HCT116 (cell line): ENCODE measurements at regions not wholly inside any gene's neighbourhood (a gene's known extent, or its start where the extent isn't known, plus 50 kb on each side); places are given as distances from the start of the nearest gene placed in this dataset.

Experiments
- ATAC-seq: fragments of 200-7000 bp; cut with Tn5 transposase; 2 replicates; pipeline ENCODE4 v1.9.1; 2020; ENCODE audit warnings: mild to moderate bottlenecking, moderate library complexity
- BruUV-seq: library from RNA; stranded (reverse); fragments of 400-500 nt; replicated peaks from 2 replicates; lab custom pipeline; 2021; lab: Mats Ljungman, UMichigan
- CTCF ChIA-PET: fragments of 300-600 bp; sonication (Branson Sonifier 250); formaldehyde crosslinking; loops from one replicate; lab custom pipeline; 2021; ENCODE audit warnings: antibody characterized with exemption; lab: Charles Lee
- POLR2A ChIA-PET: fragments of 300-600, 350-600 bp; sonication (Branson Sonifier 250); formaldehyde crosslinking; loops from one replicate; lab custom pipeline; 2021; ENCODE audit warnings: antibody characterized with exemption; lab: Charles Lee
- RAD21 ChIA-PET, 2 experiments: fragments of 300-600 bp; sonication (Branson Sonifier 250); formaldehyde crosslinking; loops; one replicate each; lab custom pipeline; 2023; ENCODE audit warnings: low total read pairs in 2 of 2; ENCODE audit not compliant: uncharacterized antibody in 2 of 2, unreplicated experiment in 2 of 2, low non-redundant PET in 1 of 2; lab: Charles Lee
- DNase-seq: peaks from one replicate; pipeline ENCODE4 v3.0.0-alpha.2; 2010; ENCODE audit warnings: low read depth, low spot score
- H2AFZ ChIP-seq: fragments of 200-600 bp; shearing (Covaris generic), sonication (generic); 2 replicates; pipeline ENCODE4 v1.6.1; 2017; ENCODE audit warnings: low read depth, mixed run types, mixed read lengths, antibody characterized with exemption, low read length; ENCODE audit not compliant: poor library complexity, severe bottlenecking
- H3K27ac ChIP-seq: 2 replicates; pipeline ENCODE4 v1.5.1; 2012; ENCODE audit warnings: low read depth, low read length
- H3K27me3 ChIP-seq: fragments of 200-600 bp; sonication (generic); 2 replicates; pipeline ENCODE4 v1.6.1; 2016; ENCODE audit warnings: mixed run types, low read length, mixed read lengths; ENCODE audit not compliant: insufficient read depth
- H3K36me3 ChIP-seq, 2 experiments: fragments of 200-500 bp in 1 of 2; fragments of 200-600 bp in 1 of 2; sonication (Bioruptor generic) in 1 of 2; sonication (generic) in 1 of 2; 2 replicates each; pipeline versions ENCODE4 v1.5.1 to v1.6.1; 2014 to 2016; ENCODE audit warnings: low read length in 2 of 2, inconsistent platforms in 1 of 2, mixed read lengths in 1 of 2, mixed run types in 1 of 2; ENCODE audit not compliant: insufficient read depth in 2 of 2, control insufficient read depth in 1 of 2
- H3K4me1 ChIP-seq, 2 experiments: fragments of 200-600 bp in 1 of 2; sonication (generic) in 1 of 2; 2 replicates each; pipeline versions ENCODE4 v1.5.1 to v1.6.1; 2012 to 2017; ENCODE audit warnings: low read length in 2 of 2, inconsistent platforms in 1 of 2, mild to moderate bottlenecking in 1 of 2, mixed read lengths in 1 of 2, mixed run types in 1 of 2, moderate library complexity in 1 of 2; ENCODE audit not compliant: insufficient read depth in 2 of 2, control insufficient read depth in 1 of 2
- H3K4me2 ChIP-seq: fragments of 200-600 bp; sonication (generic); 2 replicates; pipeline ENCODE4 v1.6.1; 2017; ENCODE audit warnings: mixed run types, low read length, mixed read lengths
- H3K4me3 ChIP-seq, 2 experiments: fragments of 200-600 bp in 1 of 2; sonication (generic) in 1 of 2; replicated peaks in 1 of 2; 2 replicates each; pipeline ENCODE4 v1.5.1; 2011 to 2016; ENCODE audit warnings: low read length in 2 of 2, control low read depth in 1 of 2, low read depth in 1 of 2, mild to moderate bottlenecking in 1 of 2, mixed read lengths in 1 of 2, mixed run types in 1 of 2
- H3K79me2 ChIP-seq: fragments of 200-600 bp; sonication (generic); 2 replicates; pipeline ENCODE4 v1.6.1; 2017; ENCODE audit warnings: mild to moderate bottlenecking, mixed run types, low read length, moderate library complexity, mixed read lengths; ENCODE audit not compliant: insufficient read depth
- H3K9ac ChIP-seq: fragments of 200-600 bp; sonication (generic); 2 replicates; pipeline ENCODE4 v1.6.1; 2016; ENCODE audit warnings: low read length, mixed read lengths
- H3K9me2 ChIP-seq: fragments of 200-600 bp; sonication (generic), shearing (Covaris generic); 2 replicates; pipeline ENCODE4 v1.6.1; 2017; ENCODE audit warnings: mixed run types, mild to moderate bottlenecking, moderate library complexity; ENCODE audit not compliant: insufficient read depth
- H3K9me3 ChIP-seq, 2 experiments: fragments of 200-500 bp in 1 of 2; fragments of 200-600 bp in 1 of 2; sonication (Bioruptor generic) in 1 of 2; sonication (generic) in 1 of 2; 2 replicates each; pipeline ENCODE4 v1.6.1; 2014 to 2017; ENCODE audit warnings: low read length in 2 of 2, mixed read lengths in 2 of 2, inconsistent platforms in 1 of 2, low read depth in 1 of 2, mild to moderate bottlenecking in 1 of 2, mixed run types in 1 of 2, moderate library complexity in 1 of 2; ENCODE audit not compliant: control insufficient read depth in 1 of 2, insufficient read depth in 1 of 2
- H4K20me1 ChIP-seq: fragments of 200-600 bp; sonication (generic), shearing (Covaris generic); 2 replicates; pipeline ENCODE4 v1.6.1; 2017; ENCODE audit warnings: mixed run types, mild to moderate bottlenecking, moderate library complexity; ENCODE audit not compliant: insufficient read depth
- CBX3 ChIP-seq: IDR thresholded peaks from 2 replicates; pipeline ENCODE4 v1.6.1; 2012; ENCODE audit warnings: low read depth
- EZH2 ChIP-seq: fragments of 200-600 bp; sonication (generic); IDR thresholded peaks from 2 replicates; pipeline ENCODE4 v1.6.1; 2017; ENCODE audit warnings: antibody characterized with exemption, mixed run types
- RAD21 ChIP-seq: IDR thresholded peaks from 2 replicates; pipeline ENCODE4 v1.6.1; 2012; ENCODE audit warnings: low read depth, mild to moderate bottlenecking
- ZFX ChIP-seq: fragments of 450-650 bp; IDR thresholded peaks from 2 replicates; pipeline ENCODE4 v1.6.1; 2017
- intact Hi-C: fragments of 100-400 bp; cut with micrococcal nuclease; formaldehyde crosslinking; loops from 2 replicates; pipeline ENCODE4 v1.10.0; 2022
- TF ChIP-seq, protein P1 (sequence below): IDR thresholded peaks from 2 replicates; pipeline ENCODE4 v1.6.1; 2012; ENCODE audit warnings: low read depth

DNA sequence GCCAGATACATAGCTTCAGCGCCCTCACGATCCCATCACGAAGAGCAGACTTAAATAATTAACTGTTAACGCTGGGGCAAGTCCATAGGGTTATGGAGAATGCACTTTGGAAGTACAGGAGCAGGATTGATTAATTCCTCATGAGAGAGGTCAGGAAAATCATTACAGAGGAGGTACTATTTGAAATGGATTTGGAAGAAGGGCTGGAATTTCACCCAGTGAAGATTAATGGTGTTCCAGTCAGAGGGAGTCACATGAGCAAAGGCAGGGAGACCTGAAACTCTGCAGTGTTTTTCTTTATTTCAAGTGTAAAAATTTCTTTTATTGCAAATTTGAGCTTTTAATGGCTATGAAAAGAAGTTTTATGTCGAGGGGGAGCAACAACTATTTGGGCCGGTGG is 329.8 kb upstream of the GRM7 start (continued):
- TF ChIP-seq EZH2 = no peak

DNA sequence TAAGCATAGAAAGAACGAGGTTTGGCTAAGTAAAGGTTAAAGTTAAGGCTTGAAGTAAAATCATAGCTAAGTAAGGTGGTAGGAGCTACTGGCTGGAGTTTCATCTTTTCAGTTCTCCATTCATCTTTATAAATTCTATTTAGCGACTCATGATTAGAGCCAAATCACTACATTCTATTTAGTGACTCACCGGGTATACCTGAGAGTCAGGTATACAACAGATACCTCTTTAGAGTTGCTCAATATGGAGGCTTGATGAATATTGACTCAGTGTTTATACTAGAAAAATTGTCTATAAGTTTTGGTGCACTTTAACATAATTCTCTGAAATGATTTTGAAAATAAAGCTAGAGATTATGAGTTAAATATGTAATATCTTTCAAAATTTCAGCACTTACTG is 328.8 kb upstream of the GRM7 start:
- H3K27me3 ChIP-seq = 0 out of 2 replicates have a peak, but pooled peaks cover 4% of the 10 kb centered on the region
- RAD21 ChIA-PET = no interaction called here
- TF ChIP-seq RAD21 (no peak), ZFX (no peak), CBX3 (no peak)
- intact Hi-C loops = no loop called here
- no peaks in the 10 kb centered on the region for H3K9me2 ChIP-seq
- no peaks in the 10 kb centered on the region for H3K36me3 ChIP-seq
- POLR2A ChIA-PET = no interaction called here
- peaks cover 0 to 4% of the 10 kb centered on the region in 2 experiments; a peak in 1 of 4 replicates for H3K4me1 ChIP-seq
- BruUV-seq = no TSS peak
- H2AFZ ChIP-seq = no peak overlapping the region
- H3K27ac ChIP-seq = no peak overlapping the region
- H3K9ac ChIP-seq = no peak overlapping the region
- no peaks in the 10 kb centered on the region for H3K79me2 ChIP-seq
- DNase-seq = no peak
- no peaks in the 10 kb centered on the region for H4K20me1 ChIP-seq
- H3K4me3 ChIP-seq = no peak overlapping the region
- H3K4me2 ChIP-seq = no peak overlapping the region
- H3K9me3 ChIP-seq = no peaks in the 10 kb centered on the region
- ATAC-seq = no peak
- CTCF ChIA-PET = no interaction called here

DNA sequence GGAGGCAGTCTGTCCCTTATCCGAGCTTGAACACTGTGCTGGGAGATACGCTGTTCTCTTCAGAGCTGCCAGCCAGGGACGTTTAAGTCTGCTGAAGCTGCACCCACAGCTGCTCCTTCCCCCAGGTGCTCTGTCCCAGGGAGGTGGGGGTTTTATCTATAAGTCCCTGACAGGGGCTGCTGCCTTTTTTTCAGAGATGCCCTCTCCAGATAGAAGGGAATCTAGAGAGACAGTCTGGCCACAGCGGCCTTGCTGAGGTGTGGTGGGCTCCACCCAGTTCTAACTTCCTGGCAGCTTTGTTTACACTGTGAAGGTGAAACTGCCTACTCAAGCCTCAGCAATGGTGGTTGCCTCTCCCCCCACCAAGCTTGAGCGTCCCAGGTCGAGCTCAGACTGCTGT is 319.9 kb upstream of the GRM7 start:
- ChIA-PET CTCF (no interaction called here), RAD21 (no interaction called here), POLR2A (no interaction called here)
- DNase-seq = no peak
- no peak overlapping the region for H3K27ac ChIP-seq
- no peaks in the 10 kb centered on the region for H3K4me1 ChIP-seq
- no TSS peak for BruUV-seq
- no peaks in the 10 kb centered on the region for H3K79me2 ChIP-seq
- no peaks in the 10 kb centered on the region for H4K20me1 ChIP-seq
- TF ChIP-seq, protein P1, sequence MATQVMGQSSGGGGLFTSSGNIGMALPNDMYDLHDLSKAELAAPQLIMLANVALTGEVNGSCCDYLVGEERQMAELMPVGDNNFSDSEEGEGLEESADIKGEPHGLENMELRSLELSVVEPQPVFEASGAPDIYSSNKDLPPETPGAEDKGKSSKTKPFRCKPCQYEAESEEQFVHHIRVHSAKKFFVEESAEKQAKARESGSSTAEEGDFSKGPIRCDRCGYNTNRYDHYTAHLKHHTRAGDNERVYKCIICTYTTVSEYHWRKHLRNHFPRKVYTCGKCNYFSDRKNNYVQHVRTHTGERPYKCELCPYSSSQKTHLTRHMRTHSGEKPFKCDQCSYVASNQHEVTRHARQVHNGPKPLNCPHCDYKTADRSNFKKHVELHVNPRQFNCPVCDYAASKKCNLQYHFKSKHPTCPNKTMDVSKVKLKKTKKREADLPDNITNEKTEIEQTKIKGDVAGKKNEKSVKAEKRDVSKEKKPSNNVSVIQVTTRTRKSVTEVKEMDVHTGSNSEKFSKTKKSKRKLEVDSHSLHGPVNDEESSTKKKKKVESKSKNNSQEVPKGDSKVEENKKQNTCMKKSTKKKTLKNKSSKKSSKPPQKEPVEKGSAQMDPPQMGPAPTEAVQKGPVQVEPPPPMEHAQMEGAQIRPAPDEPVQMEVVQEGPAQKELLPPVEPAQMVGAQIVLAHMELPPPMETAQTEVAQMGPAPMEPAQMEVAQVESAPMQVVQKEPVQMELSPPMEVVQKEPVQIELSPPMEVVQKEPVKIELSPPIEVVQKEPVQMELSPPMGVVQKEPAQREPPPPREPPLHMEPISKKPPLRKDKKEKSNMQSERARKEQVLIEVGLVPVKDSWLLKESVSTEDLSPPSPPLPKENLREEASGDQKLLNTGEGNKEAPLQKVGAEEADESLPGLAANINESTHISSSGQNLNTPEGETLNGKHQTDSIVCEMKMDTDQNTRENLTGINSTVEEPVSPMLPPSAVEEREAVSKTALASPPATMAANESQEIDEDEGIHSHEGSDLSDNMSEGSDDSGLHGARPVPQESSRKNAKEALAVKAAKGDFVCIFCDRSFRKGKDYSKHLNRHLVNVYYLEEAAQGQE = no peak
- no peaks in the 10 kb centered on the region for H3K36me3 ChIP-seq
- H3K9me3 ChIP-seq = no peaks in the 10 kb centered on the region
- intact Hi-C loops = no loop called here
- no peak overlapping the region for H3K4me2 ChIP-seq
- no peaks in the 10 kb centered on the region for H3K27me3 ChIP-seq
- no peak overlapping the region for H3K9ac ChIP-seq
- no peaks in the 10 kb centered on the region for H3K9me2 ChIP-seq
- ATAC-seq = no peak
- H2AFZ ChIP-seq = no peak overlapping the region
- H3K4me3 ChIP-seq = no peak overlapping the region
